Trophoblast cell (in vitro differentiated cells and primary cell): ENCODE measurements at regions not wholly inside any gene's neighbourhood (a gene's known extent, or its start where the extent isn't known, plus 50 kb on each side); places are given as distances from the start of the nearest gene placed in this dataset.
A peak's percentile ranks its signal among the peaks of the same experiment; 100 is the strongest.

Experiments used
- DNase-seq, 2 donors: peaks; one replicate each; pipeline ENCODE4 v3.0.0-alpha.2; 2016
- H2AFZ ChIP-seq: 2 replicates; pipeline ENCODE4 v1.6.1; 2013; ENCODE audit warnings: low read length, moderate library complexity, mild to moderate bottlenecking; ENCODE audit not compliant: insufficient read depth, poor library complexity
- H2AK5ac ChIP-seq: 2 replicates; pipeline ENCODE4 v1.6.1; 2013; ENCODE audit warnings: mild to moderate bottlenecking, low read length
- H2BK120ac ChIP-seq: 2 replicates; pipeline ENCODE4 v1.6.1; 2013; ENCODE audit warnings: low read length, mild to moderate bottlenecking, moderate library complexity; ENCODE audit not compliant: insufficient read depth, poor library complexity
- H2BK12ac ChIP-seq: 2 replicates; pipeline ENCODE4 v1.6.1; 2013; ENCODE audit warnings: mild to moderate bottlenecking, low read length, moderate library complexity
- H2BK5ac ChIP-seq: 2 replicates; pipeline ENCODE4 v1.6.1; 2013; ENCODE audit warnings: low read length, low read depth, moderate library complexity, mild to moderate bottlenecking; ENCODE audit not compliant: poor library complexity
- H3K14ac ChIP-seq: 2 replicates; pipeline ENCODE4 v1.6.1; 2013; ENCODE audit warnings: mild to moderate bottlenecking, low read length
- H3K18ac ChIP-seq: 2 replicates; pipeline ENCODE4 v1.6.1; 2013; ENCODE audit warnings: mild to moderate bottlenecking, low read length
- H3K23ac ChIP-seq: 2 replicates; pipeline ENCODE4 v1.6.1; 2013; ENCODE audit warnings: low read length
- H3K27ac ChIP-seq: 2 replicates; pipeline ENCODE4 v1.5.1; 2013; ENCODE audit warnings: low read depth, mild to moderate bottlenecking, inconsistent platforms, low read length, moderate library complexity
- H3K27me3 ChIP-seq: 2 replicates; pipeline ENCODE4 v1.6.1; 2013; ENCODE audit warnings: inconsistent platforms, mild to moderate bottlenecking, low read length, moderate library complexity; ENCODE audit not compliant: insufficient read depth
- H3K36me3 ChIP-seq, 2 experiments: 1 replicate in 1 of 2; 2 replicates in 1 of 2; pipeline ENCODE4 v1.6.1; 2013; ENCODE audit warnings: low read length in 2 of 2, mild to moderate bottlenecking in 2 of 2, moderate library complexity in 1 of 2; ENCODE audit not compliant: insufficient read depth in 2 of 2, control insufficient read depth in 1 of 2
- H3K4ac ChIP-seq: 2 replicates; pipeline ENCODE4 v1.6.1; 2013; ENCODE audit warnings: low read depth, mild to moderate bottlenecking, low read length, moderate library complexity
- H3K4me1 ChIP-seq, 2 experiments: 1 replicate in 1 of 2; 2 replicates in 1 of 2; pipeline ENCODE4 v1.6.1; 2013; ENCODE audit warnings: low read length in 2 of 2, mild to moderate bottlenecking in 2 of 2, moderate library complexity in 1 of 2; ENCODE audit not compliant: insufficient read depth in 2 of 2, control insufficient read depth in 1 of 2
- H3K4me2 ChIP-seq: 2 replicates; pipeline ENCODE4 v1.6.1; 2013; ENCODE audit warnings: inconsistent platforms, mild to moderate bottlenecking, low read length, moderate library complexity
- H3K4me3 ChIP-seq: 2 replicates; pipeline ENCODE4 v1.5.1; 2013; ENCODE audit warnings: mild to moderate bottlenecking, low read depth, low read length, inconsistent platforms
- H3K79me1 ChIP-seq: one replicate; pipeline ENCODE4 v1.6.1; 2013; ENCODE audit warnings: low read length
- H3K79me2 ChIP-seq: 2 replicates; pipeline ENCODE4 v1.6.1; 2013; ENCODE audit warnings: low read length, mild to moderate bottlenecking; ENCODE audit not compliant: control insufficient read depth, insufficient read depth, poor library complexity
- H3K9ac ChIP-seq: 2 replicates; pipeline ENCODE4 v1.6.1; 2013; ENCODE audit warnings: mild to moderate bottlenecking, low read length
- H3K9me3 ChIP-seq: 2 replicates; pipeline ENCODE4 v1.6.1; 2013; ENCODE audit warnings: low read depth, mild to moderate bottlenecking, control low read depth, inconsistent platforms, low read length; ENCODE audit not compliant: insufficient read depth
- H4K12ac ChIP-seq: 2 replicates; pipeline ENCODE4 v1.6.1; 2013; ENCODE audit warnings: low read depth, mild to moderate bottlenecking, low read length, moderate library complexity
- H4K8ac ChIP-seq: 2 replicates; pipeline ENCODE4 v1.6.1; 2013; ENCODE audit warnings: low read depth, mild to moderate bottlenecking, low read length, moderate library complexity
- H4K91ac ChIP-seq: one replicate; pipeline ENCODE4 v1.6.1; 2013; ENCODE audit warnings: low read depth, mild to moderate bottlenecking, low read length, moderate library complexity
- WGBS: extraction: QIAGEN DNeasy Blood & Tissue Kit; methylation state at CpG from one replicate; pipeline ENCODE4 v1.1.7; 2013; ENCODE audit warnings: missing lambda C conversion rate; ENCODE audit not compliant: insufficient read length, insufficient coverage; ENCODE audit errors: extremely low coverage; 5-methylcytosine and 5-hydroxymethylcytosine counted together

GRCh38 chr4:32119907-32120306 is 1399.7 kb downstream of the PCDH7 start:
- WGBS, result no CpG with 5 or more reads among the region's 1 CpG
- H3K36me3 ChIP-seq, result no peaks in the 10 kb centered on the region
- H3K79me2 ChIP-seq, result no peaks in the 10 kb centered on the region
- H4K91ac ChIP-seq, result no peak overlapping the region
- no peak overlapping the region for H4K12ac ChIP-seq
- H2BK120ac ChIP-seq, result no peak overlapping the region
- H2BK12ac ChIP-seq, result no peak overlapping the region
- no peak overlapping the region for H3K9ac ChIP-seq
- no peak overlapping the region for H3K18ac ChIP-seq
- no peak overlapping the region for H3K23ac ChIP-seq
- no peaks in the 10 kb centered on the region for H3K79me1 ChIP-seq
- no peak overlapping the region for H3K4ac ChIP-seq
- DNase-seq, result no peak
- H3K4me1 ChIP-seq, result no peaks in the 10 kb centered on the region
- no peak overlapping the region for H3K4me3 ChIP-seq
- no peak overlapping the region for H4K8ac ChIP-seq
- no peaks in the 10 kb centered on the region for H3K27me3 ChIP-seq
- H2BK5ac ChIP-seq, result no peak overlapping the region
- H2AK5ac ChIP-seq, result no peak overlapping the region
- no peaks in the 10 kb centered on the region for H3K9me3 ChIP-seq
- H3K4me2 ChIP-seq, result no peak overlapping the region
- no peak overlapping the region for H3K14ac ChIP-seq
- no peak overlapping the region for H3K27ac ChIP-seq
- H2AFZ ChIP-seq, result no peak overlapping the region

GRCh38 chr4:32128549-32128948 is 1408.4 kb downstream of the PCDH7 start:
- H3K36me3 ChIP-seq, result no peaks in the 10 kb centered on the region
- no peak overlapping the region for H4K12ac ChIP-seq
- H2AFZ ChIP-seq, result no peak overlapping the region
- no peak overlapping the region for H3K4me2 ChIP-seq
- no peak overlapping the region for H3K9ac ChIP-seq
- DNase-seq, result no peak
- H4K8ac ChIP-seq, result no peak overlapping the region
- no peaks in the 10 kb centered on the region for H3K79me2 ChIP-seq
- no peak overlapping the region for H3K18ac ChIP-seq
- WGBS, result no CpG with 5 or more reads among the region's 4 CpGs
- H3K9me3 ChIP-seq, result no peaks in the 10 kb centered on the region
- no peak overlapping the region for H3K4ac ChIP-seq
- H3K4me3 ChIP-seq, result no peak overlapping the region
- no peak overlapping the region for H2BK5ac ChIP-seq
- no peaks in the 10 kb centered on the region for H3K79me1 ChIP-seq
- no peak overlapping the region for H2BK120ac ChIP-seq
- no peak overlapping the region for H2AK5ac ChIP-seq
- no peaks in the 10 kb centered on the region for H3K4me1 ChIP-seq
- H3K23ac ChIP-seq, result no peak overlapping the region
- no peak overlapping the region for H4K91ac ChIP-seq
- H3K27ac ChIP-seq, result no peak overlapping the region
- H3K14ac ChIP-seq, result no peak overlapping the region
- H2BK12ac ChIP-seq, result no peak overlapping the region
- H3K27me3 ChIP-seq, result no peaks in the 10 kb centered on the region

- Histone ChIP-seq H3K18ac (no peak overlapping the region), H3K4me1 (peaks cover 0 to 4% of the 10 kb centered on the region in 2 experiments), H3K79me1 (no peaks in the 10 kb centered on the region), H3K4ac (no peak overlapping the region), H4K8ac (no peak overlapping the region), H3K79me2 (no peaks in the 10 kb centered on the region), H4K12ac (no peak overlapping the region), H2BK120ac (no peak overlapping the region), H2BK5ac (no peak overlapping the region), H3K9me3 (no peaks in the 10 kb centered on the region), H2AK5ac (no peak overlapping the region), H3K4me2 (no peak overlapping the region), H3K9ac (no peak overlapping the region), H3K23ac (no peak overlapping the region), H3K36me3 (no peaks in the 10 kb centered on the region), H3K14ac (no peak overlapping the region), H3K4me3 (no peak overlapping the region), H4K91ac (no peak overlapping the region), H2AFZ (no peak overlapping the region), H3K27me3 (no peaks in the 10 kb centered on the region), H3K27ac (no peak overlapping the region), H2BK12ac (no peak overlapping the region)
- no peak for DNase-seq
- no CpG with 5 or more reads among the region's 2 CpGs for WGBS
Measured at GRCh38 chr4:32129967-32130366, 1409.8 kb downstream of the PCDH7 start.

GRCh38 chr4:32133141-32133540 is 1413.0 kb downstream of the PCDH7 start:
- no peaks in the 10 kb centered on the region for H3K9me3 ChIP-seq
- DNase-seq, result peak; percentile 39 to 79

More at GRCh38 chr4:32133141-32133540, 1413.0 kb downstream of the PCDH7 start:
- no peak overlapping the region for H4K91ac ChIP-seq
- no peak overlapping the region for H3K14ac ChIP-seq
- H3K4ac ChIP-seq, result no peak overlapping the region
- no peak overlapping the region for H2BK12ac ChIP-seq
- H3K36me3 ChIP-seq, result no peaks in the 10 kb centered on the region
- no CpG with 5 or more reads among the region's 1 CpG for WGBS
- no peak overlapping the region for H3K4me3 ChIP-seq
- H3K27me3 ChIP-seq, result no peaks in the 10 kb centered on the region
- no peak overlapping the region for H4K12ac ChIP-seq
- no peak overlapping the region for H4K8ac ChIP-seq
- no peaks in the 10 kb centered on the region for H3K79me1 ChIP-seq
- no peak overlapping the region for H3K27ac ChIP-seq
- peaks cover 3 to 4% of the 10 kb centered on the region in 2 experiments for H3K4me1 ChIP-seq
- no peak overlapping the region for H3K9ac ChIP-seq
- H2AK5ac ChIP-seq, result no peak overlapping the region
- no peak overlapping the region for H2BK120ac ChIP-seq
- no peak overlapping the region for H2BK5ac ChIP-seq
- H3K18ac ChIP-seq, result no peak overlapping the region
- H2AFZ ChIP-seq, result no peak overlapping the region
- H3K79me2 ChIP-seq, result no peaks in the 10 kb centered on the region
- no peak overlapping the region for H3K23ac ChIP-seq
- no peak overlapping the region for H3K4me2 ChIP-seq
